NCI-H2227 (cell line): ENCODE measurements at regions not wholly inside any gene's neighbourhood (a gene's known extent, or its start where the extent isn't known, plus 50 kb on each side); places are given as distances from the start of the nearest gene placed in this dataset.

Experiments
- DNase-seq: peaks from one replicate; lab custom pipeline; 2025; ENCODE audit not compliant: unreplicated experiment; lab: John Stamatoyannopoulos, UW

DNA sequence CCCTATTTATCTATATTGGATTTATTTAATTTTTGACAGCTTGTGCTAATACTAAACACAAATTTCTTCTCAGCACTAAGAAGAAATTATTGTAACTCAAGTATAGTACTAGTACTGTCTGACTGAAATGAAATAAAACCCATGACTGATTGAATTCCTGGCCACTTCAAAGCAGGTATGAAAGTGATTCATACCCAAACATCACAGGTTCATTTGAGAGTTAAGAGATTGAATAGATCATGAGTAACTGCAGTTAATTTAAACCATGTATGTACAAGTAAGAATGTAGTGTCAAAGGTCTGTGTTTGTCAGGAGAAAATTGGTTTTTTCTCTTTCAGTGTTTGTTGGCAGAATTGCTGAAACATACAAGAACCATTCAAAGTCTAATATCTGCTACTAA, 332.0 kb upstream of the GRM7 start:
- DNase-seq = no peak

- DNase-seq = no peak
Observed at GRCh38 chr3:6531153-6531552, 329.8 kb upstream of the GRM7 start.

GRCh38 chr3:6532101-6532500, 328.8 kb upstream of the GRM7 start:
- no peak for DNase-seq

DNA sequence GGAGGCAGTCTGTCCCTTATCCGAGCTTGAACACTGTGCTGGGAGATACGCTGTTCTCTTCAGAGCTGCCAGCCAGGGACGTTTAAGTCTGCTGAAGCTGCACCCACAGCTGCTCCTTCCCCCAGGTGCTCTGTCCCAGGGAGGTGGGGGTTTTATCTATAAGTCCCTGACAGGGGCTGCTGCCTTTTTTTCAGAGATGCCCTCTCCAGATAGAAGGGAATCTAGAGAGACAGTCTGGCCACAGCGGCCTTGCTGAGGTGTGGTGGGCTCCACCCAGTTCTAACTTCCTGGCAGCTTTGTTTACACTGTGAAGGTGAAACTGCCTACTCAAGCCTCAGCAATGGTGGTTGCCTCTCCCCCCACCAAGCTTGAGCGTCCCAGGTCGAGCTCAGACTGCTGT, 319.9 kb upstream of the GRM7 start:
- no peak for DNase-seq

GRCh38 chr3:6542795-6543194, 318.1 kb upstream of the GRM7 start:
- no peak for DNase-seq

- no peak for DNase-seq
Observed at GRCh38 chr3:6549296-6549695, 311.6 kb upstream of the GRM7 start.

DNA sequence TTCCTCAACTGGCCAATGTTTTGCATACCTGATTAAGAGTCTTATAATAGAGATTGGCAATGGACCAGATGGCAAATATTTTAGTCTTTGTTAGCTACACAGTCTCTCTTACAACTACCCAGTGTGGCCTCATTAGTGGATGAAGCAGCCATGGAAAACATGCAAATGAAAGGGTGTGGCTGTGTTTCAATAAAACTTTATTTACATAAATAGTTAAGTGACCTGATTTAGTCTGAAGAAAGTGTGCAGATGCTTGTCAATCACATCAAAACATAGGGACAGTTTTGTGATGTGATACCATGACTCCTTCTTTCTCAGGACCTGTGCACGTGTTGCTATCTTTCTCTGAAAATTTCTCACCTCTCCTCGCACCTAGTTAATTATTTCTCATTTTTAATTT, 309.8 kb upstream of the GRM7 start:
- DNase-seq = no peak

- no peak for DNase-seq
Observed at GRCh38 chr3:6560259-6560658, 300.7 kb upstream of the GRM7 start.

GRCh38 chr3:6567241-6567640, 293.7 kb upstream of the GRM7 start:
- no peak for DNase-seq

DNA sequence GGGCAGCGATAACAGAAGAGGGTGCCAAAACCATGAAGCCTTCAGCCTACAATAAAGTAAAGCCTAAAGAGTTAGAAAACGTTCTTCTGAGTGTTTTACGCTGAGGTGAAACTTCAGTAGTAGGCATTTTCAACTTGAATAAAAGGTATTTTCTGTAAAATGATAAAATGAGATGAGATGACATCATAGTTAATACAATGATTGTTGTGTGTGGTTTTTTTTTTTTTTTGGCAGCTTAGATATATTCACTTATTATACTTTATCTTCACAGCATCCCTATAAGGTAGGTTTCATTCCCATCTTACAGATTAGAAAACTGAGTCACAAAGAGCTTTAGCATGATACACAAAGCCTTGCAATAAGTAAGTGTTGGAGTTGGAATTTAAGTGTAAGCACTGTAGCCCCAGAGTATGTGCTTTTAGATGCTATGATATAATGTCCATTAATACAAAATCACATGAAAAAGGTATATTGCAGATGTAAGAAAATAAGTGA, 291.9 kb upstream of the GRM7 start:
- no peak for DNase-seq

- no peak for DNase-seq
Observed at GRCh38 chr3:6571448-6571847, 289.5 kb upstream of the GRM7 start.

DNA sequence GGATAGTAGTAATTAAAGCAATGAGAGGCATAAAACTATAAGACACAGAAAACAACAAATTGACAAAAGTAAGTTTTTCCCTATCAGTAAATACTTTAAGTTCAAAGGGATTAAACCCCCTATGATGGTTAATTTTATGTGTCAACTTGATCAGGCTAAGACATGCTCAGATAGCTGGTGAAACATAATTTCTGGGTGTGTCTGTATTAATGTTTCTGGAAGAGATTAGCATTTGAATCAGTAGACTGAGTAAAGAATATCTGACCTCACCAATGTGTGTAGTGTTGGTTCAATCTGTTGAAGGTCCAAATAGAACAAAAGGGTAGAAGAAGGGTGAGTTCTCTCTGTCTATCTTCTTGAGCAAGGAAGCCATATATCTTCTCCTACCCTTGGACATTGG, 283.3 kb upstream of the GRM7 start:
- no peak for DNase-seq

DNA sequence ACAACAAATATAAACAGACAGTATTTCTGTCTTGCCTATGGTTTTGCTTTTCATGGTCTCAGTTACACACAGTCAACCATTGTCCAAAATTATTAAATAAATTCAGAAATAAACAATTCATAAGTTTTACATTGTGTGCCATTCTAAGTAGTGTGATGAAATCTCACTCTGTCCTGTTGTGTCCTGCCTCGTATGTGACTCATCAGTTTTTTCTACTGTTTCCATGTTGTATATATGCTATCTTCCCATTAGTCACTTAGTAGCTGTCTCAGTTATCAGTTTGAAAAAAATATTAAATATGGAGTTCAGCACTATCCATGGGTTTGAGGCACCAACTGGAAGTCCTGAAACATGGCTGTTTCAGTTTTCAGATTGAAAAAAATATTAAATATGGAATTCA, 282.4 kb upstream of the GRM7 start:
- no peak for DNase-seq

DNA sequence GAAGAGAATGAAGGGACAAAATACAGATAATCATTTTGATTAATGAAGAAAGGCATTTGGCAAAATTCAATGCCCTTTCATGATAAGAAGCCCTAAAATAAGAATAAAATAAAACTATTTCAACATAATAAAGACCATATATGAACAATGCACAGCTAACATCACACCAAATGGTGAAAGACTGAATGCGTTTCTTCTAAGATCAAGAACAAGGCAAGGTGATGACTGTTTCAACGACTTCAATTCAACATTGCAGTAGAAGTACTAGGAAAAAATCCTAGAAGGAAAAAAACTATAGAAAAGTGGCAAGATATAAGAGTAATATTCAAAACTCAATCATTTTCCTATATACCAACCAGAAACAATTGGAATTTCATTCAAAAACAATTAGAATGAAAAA, 280.1 kb upstream of the GRM7 start:
- DNase-seq = no peak

DNA sequence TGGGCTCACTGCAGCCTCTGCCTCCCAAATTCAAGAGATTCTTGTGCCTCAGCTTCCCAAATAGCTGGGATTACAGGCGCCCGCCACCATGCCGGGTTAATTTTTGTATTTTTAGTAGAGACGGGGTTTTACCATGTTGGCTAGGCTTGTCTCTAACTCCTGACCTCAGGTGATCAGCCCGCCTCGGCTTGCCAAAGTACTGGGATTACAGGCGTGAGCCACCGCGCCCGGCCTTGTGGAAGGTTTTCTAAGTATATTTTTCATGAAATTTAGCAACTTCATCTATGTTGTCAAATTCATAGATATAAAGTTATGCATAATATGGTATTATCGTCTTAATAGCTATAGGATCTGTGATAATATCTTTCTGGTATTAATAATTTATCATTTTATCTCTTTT, 275.6 kb upstream of the GRM7 start:
- no peak for DNase-seq

DNA sequence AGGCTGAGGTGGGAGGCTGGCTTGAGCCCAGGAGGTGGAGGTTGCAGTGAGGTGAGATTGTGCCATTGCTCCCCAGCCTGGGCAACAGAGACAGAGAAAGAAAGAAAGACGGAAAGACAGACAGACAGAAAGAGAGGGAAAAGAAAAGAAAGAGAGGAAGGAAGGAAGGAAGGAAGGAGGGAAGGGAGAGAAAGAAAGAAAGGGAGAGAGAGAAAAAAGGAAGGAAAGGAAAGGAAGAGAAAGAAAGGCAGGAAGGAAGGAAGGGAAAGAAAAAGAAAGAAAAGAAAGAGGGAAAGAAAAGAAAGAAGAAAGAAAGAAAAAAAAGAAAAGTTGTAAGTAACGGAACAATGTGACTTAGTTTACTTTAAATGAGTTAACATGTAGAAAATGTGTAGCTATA, 260.7 kb upstream of the GRM7 start:
- no peak for DNase-seq

- no peak for DNase-seq
Observed at GRCh38 chr3:6601374-6601773, 259.5 kb upstream of the GRM7 start.

DNA sequence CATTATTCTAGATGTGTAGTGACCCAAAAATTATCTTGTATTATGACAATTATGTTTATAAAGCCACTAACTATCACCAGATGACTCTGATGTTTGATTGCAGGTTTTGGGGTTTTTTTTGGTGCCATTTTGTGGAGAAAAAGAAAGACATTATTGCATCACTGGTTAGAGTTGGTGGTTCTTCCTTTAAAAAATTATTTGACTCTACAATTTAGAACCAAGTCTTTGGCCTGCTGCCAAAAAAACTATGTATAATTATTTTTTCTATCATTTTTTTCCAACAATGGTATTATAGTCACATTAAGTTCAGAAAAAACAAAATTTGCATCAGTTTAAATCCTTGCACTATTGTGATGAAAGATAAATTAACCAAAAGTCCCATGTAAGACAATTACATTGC, 258.6 kb upstream of the GRM7 start:
- no peak for DNase-seq

DNA sequence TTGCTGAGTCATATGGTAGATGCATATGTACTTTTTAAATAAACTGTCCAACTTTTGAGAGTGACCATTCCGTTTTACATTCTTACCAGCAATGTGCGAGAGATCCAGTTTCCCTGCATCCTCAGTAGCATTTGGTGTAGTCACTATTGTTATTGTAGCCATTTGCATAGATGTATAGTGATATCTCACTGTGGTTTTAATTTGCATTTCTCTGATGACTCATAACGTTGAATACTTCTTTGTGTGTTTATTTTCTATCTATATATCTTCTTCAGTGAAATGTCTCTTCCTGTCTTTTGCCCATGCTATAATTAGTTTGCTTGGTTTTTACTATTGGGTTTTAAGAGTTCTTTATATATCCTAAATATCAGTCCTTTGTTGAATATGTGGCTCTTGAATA, 255.7 kb upstream of the GRM7 start:
- DNase-seq = no peak

DNA sequence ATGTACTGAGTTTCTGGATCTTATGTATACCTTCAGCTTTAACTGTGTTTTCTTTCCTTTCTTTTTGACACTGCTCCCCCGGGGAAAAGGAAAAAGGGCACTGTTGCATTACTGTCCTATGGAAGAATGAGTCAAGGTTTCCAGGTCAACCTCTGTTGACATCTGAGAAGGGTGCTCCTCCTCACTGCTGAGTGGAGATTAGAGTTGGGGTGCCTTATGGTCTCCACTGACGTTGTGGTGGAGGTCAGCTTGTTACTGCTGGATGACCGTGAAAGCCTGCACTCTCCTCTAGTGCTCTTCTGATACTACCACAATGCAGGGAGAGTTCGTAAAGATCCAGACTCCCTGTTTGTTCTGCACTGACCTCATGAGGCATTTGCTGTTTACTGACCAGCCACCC, 252.1 kb upstream of the GRM7 start:
- DNase-seq = no peak

GRCh38 chr3:6612034-6612616, 248.8 kb upstream of the GRM7 start:
- no peak for DNase-seq

GRCh38 chr3:6622260-6622659, 238.7 kb upstream of the GRM7 start:
- DNase-seq = no peak

DNA sequence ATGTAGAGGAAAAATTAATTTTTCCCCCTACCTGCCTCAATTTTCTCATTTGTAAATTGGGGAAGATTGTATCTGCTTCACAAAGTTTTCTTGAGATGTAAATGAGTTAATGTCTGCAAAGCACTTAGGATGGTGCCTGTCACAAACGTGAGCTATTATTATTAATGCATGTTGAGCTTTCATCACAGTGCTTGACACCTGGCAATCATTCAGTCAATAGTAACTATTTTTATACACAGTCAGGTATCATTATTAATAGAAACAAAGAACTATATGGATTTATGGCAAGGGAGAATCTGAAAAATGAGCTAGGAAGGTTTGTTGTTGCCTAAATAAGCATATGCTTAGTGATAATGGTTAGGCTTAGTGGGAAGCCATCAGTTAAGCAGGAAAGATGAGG, 238.2 kb upstream of the GRM7 start:
- no peak for DNase-seq

DNA sequence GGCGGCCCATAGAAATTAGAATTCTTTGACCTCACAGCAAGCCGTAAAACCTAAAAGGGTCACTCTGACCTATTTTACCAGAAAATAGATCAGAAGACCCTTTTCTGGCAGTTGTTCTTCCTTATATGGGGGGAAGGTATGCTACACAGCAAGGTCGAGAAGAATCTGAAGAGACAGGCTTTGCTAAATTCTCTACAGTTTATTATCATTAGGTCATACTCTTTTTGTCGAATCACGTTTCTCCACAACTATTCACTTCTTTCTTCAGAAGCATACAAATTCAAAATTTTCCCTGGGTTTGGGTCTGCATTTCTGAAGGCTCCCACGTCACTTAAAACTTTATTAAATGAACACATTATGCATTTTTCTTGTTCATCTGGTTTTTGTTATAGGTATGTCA, 229.5 kb upstream of the GRM7 start:
- no peak for DNase-seq
